GM23338 (cell line): ENCODE measurements at regions not wholly inside any gene's neighbourhood (a gene's known extent, or its start where the extent isn't known, plus 50 kb on each side); places are given as distances from the start of the nearest gene placed in this dataset.

Experiments used
- ATAC-seq: fragments of 200-7000 bp; cut with Tn5 transposase; 3 replicates; pipeline ENCODE4 v1.9.1; 2020
- DNase-seq: peaks from one replicate; pipeline ENCODE4 v3.0.0-alpha.2; 2015; ENCODE audit warnings: low spot score
- H2AFZ ChIP-seq: fragments of 200-600 bp; sonication (generic); 2 replicates; pipeline ENCODE4 v1.8.0; 2016; ENCODE audit warnings: antibody characterized with exemption, mild to moderate bottlenecking, moderate library complexity
- H3F3A ChIP-seq: fragments of 200-600 bp; sonication (generic); replicated peaks from 2 replicates; pipeline ENCODE4 v1.8.0; 2017; ENCODE audit warnings: antibody characterized with exemption, mixed run types, low read depth
- H3K27ac ChIP-seq: fragments of 200-600 bp; sonication (generic); 2 replicates; pipeline ENCODE4 v1.6.1; 2016; ENCODE audit warnings: low read depth
- H3K27me3 ChIP-seq: fragments of 200-600 bp; sonication (generic); 2 replicates; pipeline ENCODE4 v1.8.0; 2016; ENCODE audit warnings: mild to moderate bottlenecking, mixed run types, moderate library complexity; ENCODE audit not compliant: insufficient read depth
- H3K36me3 ChIP-seq: fragments of 200-600 bp; sonication (generic); 2 replicates; pipeline ENCODE4 v1.8.0; 2016; ENCODE audit warnings: mild to moderate bottlenecking; ENCODE audit not compliant: insufficient read depth
- H3K4me1 ChIP-seq: fragments of 200-600 bp; sonication (generic); 2 replicates; pipeline ENCODE4 v1.8.0; 2016; ENCODE audit warnings: mild to moderate bottlenecking, moderate library complexity; ENCODE audit not compliant: insufficient read depth
- H3K4me2 ChIP-seq: fragments of 200-600 bp; sonication (generic); 2 replicates; pipeline ENCODE4 v1.7.1; 2017; ENCODE audit warnings: mixed run types
- H3K4me3 ChIP-seq: fragments of 200-600 bp; sonication (generic); 2 replicates; pipeline ENCODE4 v1.6.1; 2016; ENCODE audit warnings: mixed run types
- H3K79me2 ChIP-seq: fragments of 200-600 bp; sonication (generic); replicated peaks from 2 replicates; pipeline ENCODE4 v1.8.0; 2017; ENCODE audit warnings: mild to moderate bottlenecking; ENCODE audit not compliant: insufficient read depth
- H3K9me2 ChIP-seq: fragments of 200-600 bp; sonication (generic); 2 replicates; pipeline ENCODE4 v1.8.0; 2017; ENCODE audit not compliant: insufficient read depth
- H4K20me1 ChIP-seq: fragments of 200-600 bp; sonication (generic); replicated peaks from 2 replicates; pipeline ENCODE4 v1.8.0; 2017; ENCODE audit warnings: mild to moderate bottlenecking; ENCODE audit not compliant: insufficient read depth
- H3K27ac Mint-ChIP-seq: 2 replicates; pipeline ENCODE4 v1.8.0; 2020; ENCODE audit warnings: inconsistent platforms, mild to moderate bottlenecking, moderate library complexity, mixed read lengths
- H3K27me3 Mint-ChIP-seq: 3 replicates; pipeline ENCODE4 v1.8.0; 2022; ENCODE audit warnings: low read depth, mild to moderate bottlenecking, moderate library complexity, mixed read lengths, inconsistent platforms; ENCODE audit not compliant: insufficient read depth, poor library complexity
- H3K36me3 Mint-ChIP-seq: 3 replicates; pipeline ENCODE4 v1.8.0; 2021; ENCODE audit warnings: low read depth, mild to moderate bottlenecking, inconsistent platforms, moderate library complexity, mixed read lengths
- H3K4me1 Mint-ChIP-seq: 3 replicates; pipeline ENCODE4 v1.8.0; 2020; ENCODE audit warnings: mild to moderate bottlenecking, inconsistent platforms, mixed read lengths
- H3K4me3 Mint-ChIP-seq: 3 replicates; pipeline ENCODE4 v1.8.0; 2021; ENCODE audit warnings: moderate library complexity, mild to moderate bottlenecking, inconsistent platforms, mixed read lengths
- H3K9me3 Mint-ChIP-seq: 3 replicates; pipeline ENCODE4 v1.8.0; 2020; ENCODE audit warnings: moderate library complexity, mild to moderate bottlenecking, inconsistent platforms, mixed read lengths
- CREB1 ChIP-seq: fragments of 250-450 bp; sonication (Bioruptor Pico); IDR thresholded peaks from 2 replicates; pipeline ENCODE4 v1.5.0; 2020; ENCODE audit warnings: low read depth, mild to moderate bottlenecking, moderate library complexity
- CTCF ChIP-seq, 2 experiments: fragments of 200-600 bp in 1 of 2; sonication (generic) in 1 of 2; conservative IDR thresholded peaks; 2 replicates each; pipeline versions ENCODE4 v1.5.1 to v1.6.1; 2016 to 2017; ENCODE audit warnings: antibody characterized with exemption in 2 of 2, low read depth in 2 of 2, mild to moderate bottlenecking in 2 of 2, moderate library complexity in 1 of 2
- ETS1 ChIP-seq: IDR thresholded peaks from 2 replicates; pipeline ENCODE4 v1.6.1; 2016; ENCODE audit warnings: antibody characterized with exemption
- EZH2 ChIP-seq: fragments of 200-600 bp; sonication (generic); IDR thresholded peaks from one replicate; pipeline ENCODE4 v1.8.0; 2017; ENCODE audit warnings: antibody characterized with exemption, mild to moderate bottlenecking, low read depth; ENCODE audit not compliant: unreplicated experiment
- EZH2phosphoT487 ChIP-seq: fragments of 200-600 bp; sonication (generic); IDR thresholded peaks from one replicate; pipeline ENCODE4 v1.8.1; 2018; ENCODE audit warnings: antibody characterized with exemption; ENCODE audit not compliant: unreplicated experiment
- JUNB ChIP-seq: IDR thresholded peaks from one replicate; pipeline ENCODE4 v1.6.1; 2016; ENCODE audit warnings: antibody characterized with exemption; ENCODE audit not compliant: unreplicated experiment
- NANOG ChIP-seq: IDR thresholded peaks from 2 replicates; pipeline ENCODE4 v1.6.1; 2016; ENCODE audit warnings: antibody characterized with exemption, borderline replicate concordance
- POLR2AphosphoS5 ChIP-seq: IDR thresholded peaks from 2 replicates; pipeline ENCODE4 v1.6.1; 2016; ENCODE audit warnings: antibody characterized with exemption, low read depth
- STAT1 ChIP-seq: IDR thresholded peaks from one replicate; pipeline ENCODE4 v1.6.1; 2016; ENCODE audit warnings: antibody characterized with exemption; ENCODE audit not compliant: unreplicated experiment
- ZNF114 ChIP-seq: fragments of 250-450 bp; sonication (Bioruptor Pico); IDR thresholded peaks from 2 replicates; pipeline ENCODE4 v1.5.0; 2020; ENCODE audit warnings: mild to moderate bottlenecking, moderate library complexity
- ZNF462 ChIP-seq: fragments of 250-450 bp; sonication (Bioruptor Pico); IDR thresholded peaks from 2 replicates; pipeline ENCODE4 v1.5.0; 2020; ENCODE audit warnings: mild to moderate bottlenecking, moderate library complexity

GRCh38 chr12:58519839-58520238, 400.5 kb downstream of the LRIG3 start:
- DNase-seq (no peak), ATAC-seq (no peak)
- Histone ChIP-seq H3K27me3 (no peaks in the 10 kb centered on the region), H3K36me3 (peaks cover 13% of the 10 kb centered on the region; the same call in 1 of the 2 replicates), H3K27ac (no peak overlapping the region), H2AFZ (no peak overlapping the region), H3K9me2 (peaks cover 13% of the 10 kb centered on the region; the same call in 1 of the 2 replicates), H3K4me1 (no peaks in the 10 kb centered on the region), H3K4me3 (no peak overlapping the region), H3K4me2 (no peak overlapping the region), H4K20me1 (no peaks in the 10 kb centered on the region), H3K79me2 (no peaks in the 10 kb centered on the region), H3F3A (no peaks in the 10 kb centered on the region)
- Mint-ChIP-seq H3K36me3 (peaks cover 24% of the 10 kb centered on the region), H3K27ac (no peak overlapping the region), H3K27me3 (peaks cover 1% of the 10 kb centered on the region), H3K9me3 (peaks cover 29% of the 10 kb centered on the region), H3K4me1 (no peaks in the 10 kb centered on the region), H3K4me3 (no peak overlapping the region)
- TF ChIP-seq EZH2phosphoT487 (no peak), POLR2AphosphoS5 (no peak), CREB1 (CRISPR knock-in tag) (no peak), ZNF114 (CRISPR knock-in tag) (no peak), ZNF462 (no peak), JUNB (no peak), NANOG (no peak), CTCF (conservative IDR thresholded peaks at IDR 0.05; ENCODE audit: low read depth in 2 of 2) (no peak), EZH2 (no peak), STAT1 (no peak), ETS1 (no peak)
